Cardiac muscle cell (in vitro differentiated cells and primary cell): ENCODE measurements at regions not wholly inside any gene's neighbourhood (a gene's known extent, or its start where the extent isn't known, plus 50 kb on each side); places are given as distances from the start of the nearest gene placed in this dataset.

Source experiments
- DNase-seq, 2 donors: peaks; one replicate each; pipeline versions ENCODE4 v3.0.0 to v3.0.0-alpha.2; 2010 to 2017; ENCODE audit warnings: low read depth in 1 of 2, low spot score in 1 of 2
- H3K27ac ChIP-seq: fragments of 200-600 bp; sonication (generic); 2 replicates; pipeline ENCODE4 v1.5.1; 2016
- H3K27me3 ChIP-seq: fragments of 200-600 bp; sonication (generic); 2 replicates; pipeline ENCODE4 v1.6.0; 2016; ENCODE audit warnings: control low read depth
- H3K36me3 ChIP-seq: fragments of 200-600 bp; sonication (generic); 2 replicates; pipeline ENCODE4 v1.5.1; 2016; ENCODE audit warnings: control low read depth
- H3K4me1 ChIP-seq: fragments of 200-600 bp; sonication (generic); 2 replicates; pipeline ENCODE4 v1.8.1; 2017; ENCODE audit warnings: low read depth, mild to moderate bottlenecking, mixed run types
- H3K4me3 ChIP-seq: fragments of 200-600 bp; sonication (generic); 2 replicates; pipeline ENCODE4 v1.5.1; 2016; ENCODE audit warnings: mild to moderate bottlenecking
- H3K9me3 ChIP-seq: fragments of 200-600 bp; sonication (generic); 2 replicates; pipeline ENCODE4 v1.5.1; 2017; ENCODE audit warnings: low read depth, mild to moderate bottlenecking, control low read depth
- CTCF ChIP-seq: IDR thresholded peaks from 2 replicates; pipeline ENCODE4 v1.5.1; 2012; ENCODE audit warnings: low read depth, mild to moderate bottlenecking, low read length

- Histone ChIP-seq H3K27me3 (no peaks in the 10 kb centered on the region), H3K27ac (no peak overlapping the region), H3K4me3 (no peak overlapping the region), H3K4me1 (no peaks in the 10 kb centered on the region), H3K36me3 (no peaks in the 10 kb centered on the region), H3K9me3 (no peaks in the 10 kb centered on the region)
- DNase-seq: no peak
- no peak for TF ChIP-seq CTCF
These were observed 330.8 kb upstream of the SPRY2 start for GRCh38 chr13:80671773-80672172.

- Histone ChIP-seq H3K27ac (no peak overlapping the region), H3K36me3 (no peaks in the 10 kb centered on the region), H3K4me1 (no peaks in the 10 kb centered on the region), H3K4me3 (no peak overlapping the region), H3K9me3 (no peaks in the 10 kb centered on the region), H3K27me3 (no peaks in the 10 kb centered on the region)
- no peak for DNase-seq
- no peak for TF ChIP-seq CTCF
These were observed 328.2 kb upstream of the SPRY2 start for GRCh38 chr13:80669112-80669511.

- no peak for TF ChIP-seq CTCF
- Histone ChIP-seq H3K27me3 (no peaks in the 10 kb centered on the region), H3K36me3 (no peaks in the 10 kb centered on the region), H3K4me3 (no peak overlapping the region), H3K27ac (no peak overlapping the region), H3K4me1 (no peaks in the 10 kb centered on the region), H3K9me3 (no peaks in the 10 kb centered on the region)
- no peak for DNase-seq
These were observed 327.5 kb upstream of the SPRY2 start for GRCh38 chr13:80668452-80668851.

GRCh38 chr13:80666782-80667552 lies 326.0 kb upstream of the SPRY2 start:
- Histone ChIP-seq H3K4me1 (no peaks in the 10 kb centered on the region), H3K36me3 (no peaks in the 10 kb centered on the region), H3K27ac (no peak overlapping the region), H3K27me3 (no peaks in the 10 kb centered on the region), H3K4me3 (no peak overlapping the region), H3K9me3 (no peaks in the 10 kb centered on the region)
- peak in 1 of 2 donors; percentile 54 for DNase-seq
- no peak for TF ChIP-seq CTCF

GRCh38 chr13:80665792-80666333 lies 324.9 kb upstream of the SPRY2 start:
- no peak overlapping the region for H3K27ac ChIP-seq
- H3K27me3 ChIP-seq: no peaks in the 10 kb centered on the region
- H3K36me3 ChIP-seq: no peaks in the 10 kb centered on the region
- peak in 1 of 2 donors; percentile 12 for DNase-seq
- no peaks in the 10 kb centered on the region for H3K9me3 ChIP-seq
- no peaks in the 10 kb centered on the region for H3K4me1 ChIP-seq
- TF ChIP-seq CTCF: no peak
- no peak overlapping the region for H3K4me3 ChIP-seq
